ENCODE measurements at regions not wholly inside any gene's neighbourhood (a gene's known extent, or its start where the extent isn't known, plus 50 kb on each side); places are given as distances from the start of the nearest gene placed in this dataset.

DNA sequence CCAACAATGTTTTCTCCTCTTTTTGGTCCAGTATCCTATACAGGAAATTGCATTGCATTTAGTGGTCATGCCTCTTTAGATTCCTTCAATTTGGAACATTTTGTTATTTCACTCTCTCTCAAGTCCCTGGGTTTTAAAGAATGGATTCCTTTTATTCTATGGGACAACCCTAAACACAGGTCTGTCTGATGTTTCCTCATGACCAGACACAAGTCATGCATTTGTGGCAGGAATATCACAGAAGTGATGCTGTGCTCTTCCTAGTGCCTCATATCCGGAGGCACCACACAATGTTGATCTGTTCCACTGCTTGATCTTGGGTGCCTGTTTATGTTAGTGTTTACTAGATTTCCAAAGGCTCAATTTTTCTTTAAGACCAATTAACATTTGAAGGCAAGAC, 69.7 kb upstream of the H2AZ1 start:
- TF ChIP-seq, protein P1, sequence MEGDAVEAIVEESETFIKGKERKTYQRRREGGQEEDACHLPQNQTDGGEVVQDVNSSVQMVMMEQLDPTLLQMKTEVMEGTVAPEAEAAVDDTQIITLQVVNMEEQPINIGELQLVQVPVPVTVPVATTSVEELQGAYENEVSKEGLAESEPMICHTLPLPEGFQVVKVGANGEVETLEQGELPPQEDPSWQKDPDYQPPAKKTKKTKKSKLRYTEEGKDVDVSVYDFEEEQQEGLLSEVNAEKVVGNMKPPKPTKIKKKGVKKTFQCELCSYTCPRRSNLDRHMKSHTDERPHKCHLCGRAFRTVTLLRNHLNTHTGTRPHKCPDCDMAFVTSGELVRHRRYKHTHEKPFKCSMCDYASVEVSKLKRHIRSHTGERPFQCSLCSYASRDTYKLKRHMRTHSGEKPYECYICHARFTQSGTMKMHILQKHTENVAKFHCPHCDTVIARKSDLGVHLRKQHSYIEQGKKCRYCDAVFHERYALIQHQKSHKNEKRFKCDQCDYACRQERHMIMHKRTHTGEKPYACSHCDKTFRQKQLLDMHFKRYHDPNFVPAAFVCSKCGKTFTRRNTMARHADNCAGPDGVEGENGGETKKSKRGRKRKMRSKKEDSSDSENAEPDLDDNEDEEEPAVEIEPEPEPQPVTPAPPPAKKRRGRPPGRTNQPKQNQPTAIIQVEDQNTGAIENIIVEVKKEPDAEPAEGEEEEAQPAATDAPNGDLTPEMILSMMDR (IDR thresholded peaks at IDR 0.05), result no peak
- TF ChIP-seq POLR2A (IDR thresholded peaks at IDR 0.05), result no peak

All from adrenal gland (tissue), 5 donors.